ENCODE measurements at regions not wholly inside any gene's neighbourhood (a gene's known extent, or its start where the extent isn't known, plus 50 kb on each side); places are given as distances from the start of the nearest gene placed in this dataset.

GRCh38 chr3:74520895-74521294 lies 93.6 kb downstream of the CNTN3 start:
- Histone ChIP-seq H3K9me3 (replicated peaks in 1 of 2; ENCODE audit: control insufficient read depth in 1 of 2, insufficient read depth in 1 of 2, low read length in 2 of 2) (no peaks in the 10 kb centered on the region), H3K79me2 (ENCODE audit: insufficient read depth, low read length) (no peaks in the 10 kb centered on the region), H3K4me3 (replicated peaks in 1 of 3; ENCODE audit: low read depth in 2 of 3, low read length in 3 of 3) (no peak overlapping the region), H3K27ac (ENCODE audit: low read depth in 1 of 2, low read length in 2 of 2) (no peak overlapping the region), H3K27me3 (ENCODE audit: control insufficient read depth in 2 of 2, insufficient read depth in 2 of 2, low read length in 2 of 2) (no peaks in the 10 kb centered on the region), H3K36me3 (replicated peaks in 1 of 2; ENCODE audit: control insufficient read depth in 1 of 2, insufficient read depth in 2 of 2, low read length in 2 of 2) (no peaks in the 10 kb centered on the region), H3K4me2 (replicated peaks; ENCODE audit: extremely low read depth, low read length, poor library complexity, severe bottlenecking) (no peak overlapping the region), H3K4me1 (ENCODE audit: control insufficient read depth in 1 of 2, insufficient read depth in 2 of 2, low read length in 2 of 2) (no peaks in the 10 kb centered on the region), H4K20me1 (ENCODE audit: insufficient read depth, low read length) (no peaks in the 10 kb centered on the region), H3K9ac (ENCODE audit: insufficient read depth, low read length, poor library complexity, severe bottlenecking) (no peak overlapping the region), H2AFZ (ENCODE audit: insufficient read depth, low read depth, low read length, poor library complexity, severe bottlenecking) (no peak overlapping the region)
- intact Hi-C loops (cut with micrococcal nuclease), result no loop called here
- Mint-ChIP-seq H3K36me3 (no peaks in the 10 kb centered on the region), H3K27ac (no peak overlapping the region), H3K9me3 (peaks cover 0 to 2% (median 0%) of the 10 kb centered on the region in 7 donors), H3K4me1 (no peaks in the 10 kb centered on the region), H3K4me3 (no peak overlapping the region), H3K27me3 (ENCODE audit: low read depth in 3 of 3) (no peaks in the 10 kb centered on the region)
- DNase-seq, result no peak
- TF ChIP-seq, protein P1, sequence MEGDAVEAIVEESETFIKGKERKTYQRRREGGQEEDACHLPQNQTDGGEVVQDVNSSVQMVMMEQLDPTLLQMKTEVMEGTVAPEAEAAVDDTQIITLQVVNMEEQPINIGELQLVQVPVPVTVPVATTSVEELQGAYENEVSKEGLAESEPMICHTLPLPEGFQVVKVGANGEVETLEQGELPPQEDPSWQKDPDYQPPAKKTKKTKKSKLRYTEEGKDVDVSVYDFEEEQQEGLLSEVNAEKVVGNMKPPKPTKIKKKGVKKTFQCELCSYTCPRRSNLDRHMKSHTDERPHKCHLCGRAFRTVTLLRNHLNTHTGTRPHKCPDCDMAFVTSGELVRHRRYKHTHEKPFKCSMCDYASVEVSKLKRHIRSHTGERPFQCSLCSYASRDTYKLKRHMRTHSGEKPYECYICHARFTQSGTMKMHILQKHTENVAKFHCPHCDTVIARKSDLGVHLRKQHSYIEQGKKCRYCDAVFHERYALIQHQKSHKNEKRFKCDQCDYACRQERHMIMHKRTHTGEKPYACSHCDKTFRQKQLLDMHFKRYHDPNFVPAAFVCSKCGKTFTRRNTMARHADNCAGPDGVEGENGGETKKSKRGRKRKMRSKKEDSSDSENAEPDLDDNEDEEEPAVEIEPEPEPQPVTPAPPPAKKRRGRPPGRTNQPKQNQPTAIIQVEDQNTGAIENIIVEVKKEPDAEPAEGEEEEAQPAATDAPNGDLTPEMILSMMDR (IDR thresholded peaks at IDR 0.05), result no peak
- no CpG with 5 or more reads among the region's 3 CpGs for WGBS (ENCODE audit: insufficient coverage)

- H3K36me3 ChIP-seq (replicated peaks in 1 of 2; ENCODE audit: control insufficient read depth in 1 of 2, insufficient read depth in 2 of 2, low read length in 2 of 2), result no peaks in the 10 kb centered on the region
- H3K4me1 Mint-ChIP-seq, result no peaks in the 10 kb centered on the region
- no peak overlapping the region for H3K27ac ChIP-seq (ENCODE audit: low read depth in 1 of 2, low read length in 2 of 2)
- H3K4me3 ChIP-seq (replicated peaks in 1 of 3; ENCODE audit: low read depth in 2 of 3, low read length in 3 of 3), result no peak overlapping the region
- no peak for DNase-seq
- H3K9me3 Mint-ChIP-seq, result peaks cover 0 to 5% (median 0%) of the 10 kb centered on the region in 7 donors
- no peak overlapping the region for H2AFZ ChIP-seq (ENCODE audit: insufficient read depth, low read depth, low read length, poor library complexity, severe bottlenecking)
- no peaks in the 10 kb centered on the region for H3K79me2 ChIP-seq (ENCODE audit: insufficient read depth, low read length)
- no peaks in the 10 kb centered on the region for H3K36me3 Mint-ChIP-seq
- no peaks in the 10 kb centered on the region for H3K4me1 ChIP-seq (ENCODE audit: control insufficient read depth in 1 of 2, insufficient read depth in 2 of 2, low read length in 2 of 2)
- H3K4me2 ChIP-seq (replicated peaks; ENCODE audit: extremely low read depth, low read length, poor library complexity, severe bottlenecking), result no peak overlapping the region
- H4K20me1 ChIP-seq (ENCODE audit: insufficient read depth, low read length), result no peaks in the 10 kb centered on the region
- H3K9ac ChIP-seq (ENCODE audit: insufficient read depth, low read length, poor library complexity, severe bottlenecking), result no peak overlapping the region
- H3K9me3 ChIP-seq (replicated peaks in 1 of 2; ENCODE audit: control insufficient read depth in 1 of 2, insufficient read depth in 1 of 2, low read length in 2 of 2), result no peaks in the 10 kb centered on the region
- no peaks in the 10 kb centered on the region for H3K27me3 ChIP-seq (ENCODE audit: control insufficient read depth in 2 of 2, insufficient read depth in 2 of 2, low read length in 2 of 2)
- no peaks in the 10 kb centered on the region for H3K27me3 Mint-ChIP-seq (ENCODE audit: low read depth in 3 of 3)
- intact Hi-C loops (cut with micrococcal nuclease), result no loop called here
- TF ChIP-seq, protein P1 (IDR thresholded peaks at IDR 0.05), result no peak
- H3K4me3 Mint-ChIP-seq, result no peak overlapping the region
- no peak overlapping the region for H3K27ac Mint-ChIP-seq
Observed at GRCh38 chr3:74518610-74519009, 95.8 kb downstream of the CNTN3 start.

Data from CD14-positive monocyte (primary cell).